Endothelial cell of umbilical vein (primary cell): ENCODE measurements at regions not wholly inside any gene's neighbourhood (a gene's known extent, or its start where the extent isn't known, plus 50 kb on each side); places are given as distances from the start of the nearest gene placed in this dataset.

Experiments
- BruUV-seq: library from RNA; stranded (reverse); fragments of 400-500 nt; replicated peaks from 2 replicates; lab custom pipeline; 2021; lab: Mats Ljungman, UMichigan
- CTCF ChIA-PET: fragments of 300-600, 350-600 bp; sonication (Branson Sonifier 250); formaldehyde crosslinking; loops from one replicate; lab custom pipeline; 2021; ENCODE audit warnings: antibody characterized with exemption, inconsistent platforms; lab: Charles Lee
- POLR2A ChIA-PET: fragments of 300-600, 350-600 bp; sonication (Branson Sonifier 250); formaldehyde crosslinking; loops from one replicate; lab custom pipeline; 2021; ENCODE audit warnings: antibody characterized with exemption, inconsistent platforms; lab: Charles Lee
- DNase-seq: peaks from one replicate; pipeline ENCODE4 v3.0.0-alpha.2; 2011; ENCODE audit warnings: low read depth, low spot score
- FAIRE-seq: peaks from 2 replicates; lab custom pipeline; 2011; peaks lifted over from hg19 to GRCh38; lab: Jason Lieb, UNC
- H2AFZ ChIP-seq: 2 replicates; pipeline ENCODE4 v1.6.0; 2012; ENCODE audit warnings: low read depth, low read length, control low read depth, inconsistent platforms
- H3K27ac ChIP-seq: 2 replicates; pipeline ENCODE4 v1.5.1; 2011; ENCODE audit warnings: low read depth, mild to moderate bottlenecking, control low read depth, low read length, moderate library complexity; ENCODE audit not compliant: insufficient read depth
- H3K27me3 ChIP-seq, 2 experiments: 2 replicates each; pipeline versions ENCODE4 v1.6.0 to v1.6.1; 2011; ENCODE audit warnings: low read length in 2 of 2, mixed read lengths in 1 of 2; ENCODE audit not compliant: control insufficient read depth in 2 of 2, insufficient read depth in 2 of 2
- H3K36me3 ChIP-seq, 2 experiments: 2 replicates in 1 of 2; 3 replicates in 1 of 2; pipeline ENCODE4 v1.5.1; 2011; ENCODE audit warnings: low read length in 2 of 2, mild to moderate bottlenecking in 1 of 2, moderate library complexity in 1 of 2; ENCODE audit not compliant: control insufficient read depth in 2 of 2, insufficient read depth in 2 of 2; ENCODE audit errors: extremely low read depth in 1 of 2
- H3K4me1 ChIP-seq: 3 replicates; pipeline ENCODE4 v1.5.1; 2011; ENCODE audit warnings: mild to moderate bottlenecking, low read length; ENCODE audit not compliant: control insufficient read depth, insufficient read depth; ENCODE audit errors: extremely low read depth
- H3K4me2 ChIP-seq: 2 replicates; pipeline ENCODE4 v1.6.1; 2011; ENCODE audit warnings: low read length, control low read depth, mixed read lengths; ENCODE audit not compliant: insufficient read depth
- H3K4me3 ChIP-seq, 3 experiments: fragments of 200-600 bp in 1 of 3; sonication (generic), shearing (Covaris generic) in 1 of 3; replicated peaks in 1 of 3; 2 replicates each; pipeline ENCODE4 v1.5.1; 2011 to 2016; ENCODE audit warnings: control low read depth in 3 of 3, low read length in 3 of 3, mild to moderate bottlenecking in 2 of 3, inconsistent platforms in 1 of 3, low read depth in 1 of 3, moderate library complexity in 1 of 3; ENCODE audit not compliant: insufficient read depth in 1 of 3
- H3K79me2 ChIP-seq: 2 replicates; pipeline ENCODE4 v1.6.0; 2012; ENCODE audit warnings: low read length, inconsistent platforms; ENCODE audit not compliant: control insufficient read depth, insufficient read depth
- H3K9ac ChIP-seq: replicated peaks from 2 replicates; pipeline ENCODE3; 2011; ENCODE audit warnings: low read length, control low read depth; ENCODE audit not compliant: insufficient read depth; ENCODE audit errors: extremely low read depth
- H3K9me1 ChIP-seq: replicated peaks from 3 replicates; pipeline ENCODE4 v1.6.0; 2011; ENCODE audit warnings: mild to moderate bottlenecking, low read length; ENCODE audit not compliant: control insufficient read depth, insufficient read depth; ENCODE audit errors: extremely low read depth
- H3K9me3 ChIP-seq: replicated peaks from 2 replicates; pipeline ENCODE4 v1.5.1; 2012; ENCODE audit warnings: low read length, inconsistent platforms; ENCODE audit not compliant: control insufficient read depth, insufficient read depth
- H4K20me1 ChIP-seq: replicated peaks from 2 replicates; pipeline ENCODE3; 2011; ENCODE audit warnings: mild to moderate bottlenecking, low read length; ENCODE audit not compliant: control insufficient read depth, insufficient read depth; ENCODE audit errors: extremely low read depth
- EZH2 ChIP-seq: IDR thresholded peaks from 2 replicates; pipeline ENCODE4 v1.6.1; 2012; ENCODE audit warnings: borderline replicate concordance, low read depth, mild to moderate bottlenecking, moderate library complexity, low read length, inconsistent platforms; ENCODE audit not compliant: severe bottlenecking
- FOS ChIP-seq: IDR thresholded peaks from 2 replicates; pipeline ENCODE4 v1.6.1; 2011; ENCODE audit warnings: mild to moderate bottlenecking, low read length, moderate library complexity, borderline replicate concordance; ENCODE audit not compliant: insufficient read depth
- GATA2 ChIP-seq: IDR thresholded peaks from 2 replicates; pipeline ENCODE4 v1.7.0; 2011; ENCODE audit warnings: low read depth, mild to moderate bottlenecking, moderate library complexity, mixed read lengths, low read length; ENCODE audit not compliant: insufficient read length, insufficient read depth
- JUN ChIP-seq: IDR thresholded peaks from 2 replicates; pipeline ENCODE4 v1.6.1; 2011; ENCODE audit warnings: borderline replicate concordance, low read depth; ENCODE audit not compliant: insufficient read length, insufficient read depth
- MYC ChIP-seq: IDR thresholded peaks from one replicate; pipeline ENCODE4 v1.6.1; 2011; ENCODE audit warnings: mild to moderate bottlenecking, low read depth, low read length
- POLR2A ChIP-seq: IDR thresholded peaks from 2 replicates; pipeline ENCODE4 v1.6.1; 2012; ENCODE audit warnings: low read depth, mild to moderate bottlenecking, control low read depth, low read length
- POLR2AphosphoS5 ChIP-seq: IDR thresholded peaks from 2 replicates; pipeline ENCODE4 v1.6.1; 2012; ENCODE audit warnings: low read depth, mild to moderate bottlenecking, control low read depth, low read length, moderate library complexity; ENCODE audit not compliant: insufficient read depth
- dilution Hi-C: fragments of 300-500 bp; cut with MboI; formaldehyde crosslinking; loops from one replicate; pipeline ENCODE4 v1.15.0; 2019; ENCODE audit warnings: low sequenced_read_pairs; ENCODE audit not compliant: extremely low pct_ligation_motif_present
- intact Hi-C: fragments of 100-400 bp; cut with micrococcal nuclease; formaldehyde crosslinking; loops from one replicate; pipeline ENCODE4 v1.10.0; 2022
- TF ChIP-seq, protein P1 (sequence below), 2 donors: IDR thresholded peaks; 1 replicate in 1 of 2; 2 replicates in 1 of 2; pipeline ENCODE4 v1.5.1; 2011; ENCODE audit warnings: low read length in 2 of 2, mild to moderate bottlenecking in 2 of 2, moderate library complexity in 2 of 2, control low read depth in 1 of 2, inconsistent platforms in 1 of 2, low read depth in 1 of 2; ENCODE audit not compliant: insufficient read depth in 1 of 2; ENCODE audit errors: extremely low read depth in 1 of 2

DNA sequence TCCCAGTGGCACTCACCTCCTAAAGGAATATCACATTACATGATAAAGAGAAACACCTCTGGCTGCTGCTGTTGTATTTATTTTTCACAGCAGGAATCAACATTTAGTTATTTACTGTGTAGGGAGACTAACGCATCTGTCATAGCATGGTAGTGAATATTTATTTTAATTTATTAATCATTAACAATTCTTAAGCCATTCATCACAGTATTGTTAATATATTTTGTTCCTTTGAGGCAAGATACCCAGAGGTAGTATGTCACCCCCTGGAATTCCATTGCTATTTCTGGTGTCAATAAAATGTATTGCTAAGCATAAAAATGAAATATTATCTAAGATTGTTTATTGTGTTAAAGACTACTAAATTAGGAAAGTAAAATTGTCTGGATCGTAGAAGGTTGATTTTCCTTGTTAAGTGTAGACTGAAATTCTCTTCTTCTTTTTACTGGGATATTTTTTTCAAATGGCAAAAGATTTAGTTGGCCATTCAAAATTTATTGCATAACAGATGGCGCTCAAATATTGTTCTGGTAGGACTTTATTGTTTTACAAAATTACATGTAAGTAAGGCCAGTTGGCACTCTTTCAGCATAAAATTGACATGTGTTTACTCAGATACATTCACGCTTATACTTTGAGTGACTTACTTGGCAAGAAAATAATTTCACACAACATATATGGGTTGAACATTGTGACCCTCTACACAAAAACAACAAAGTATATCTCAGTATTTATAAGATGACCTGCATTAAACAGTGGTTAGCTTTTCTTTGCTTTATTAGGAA, 1358.7 kb upstream of the SORCS1 start:
- Histone ChIP-seq H3K4me1 (no peaks in the 10 kb centered on the region), H3K36me3 (no peaks in the 10 kb centered on the region), H3K9me3 (no peaks in the 10 kb centered on the region), H3K9me1 (no peaks in the 10 kb centered on the region), H3K9ac (no peak overlapping the region), H3K4me2 (no peak overlapping the region), H3K79me2 (no peaks in the 10 kb centered on the region), H4K20me1 (no peaks in the 10 kb centered on the region), H3K27ac (no peak overlapping the region), H3K4me3 (no peak overlapping the region), H2AFZ (no peak overlapping the region), H3K27me3 (no peaks in the 10 kb centered on the region)
- dilution Hi-C loops (no loop called here), intact Hi-C loops (no loop called here)
- TF ChIP-seq FOS: no peak
- FAIRE-seq: no peak
- DNase-seq: no peak
- BruUV-seq: no TSS peak
- ChIA-PET POLR2A (no interaction called here), CTCF (no interaction called here)

GRCh38 chr10:108521827-108522492, 1357.5 kb upstream of the SORCS1 start:
- DNase-seq (no peak), FAIRE-seq (no peak)
- H3K4me2 ChIP-seq: no peak overlapping the region
- no peaks in the 10 kb centered on the region for H3K36me3 ChIP-seq
- no peaks in the 10 kb centered on the region for H3K9me1 ChIP-seq
- ChIA-PET POLR2A (no interaction called here), CTCF (no interaction called here)
- no peak overlapping the region for H3K9ac ChIP-seq
- no peaks in the 10 kb centered on the region for H3K9me3 ChIP-seq
- no peaks in the 10 kb centered on the region for H4K20me1 ChIP-seq
- TF ChIP-seq POLR2A (no peak), GATA2 (no peak), MYC (no peak), EZH2 (no peak), POLR2AphosphoS5 (no peak), JUN (no peak)
- TF ChIP-seq, protein P1, sequence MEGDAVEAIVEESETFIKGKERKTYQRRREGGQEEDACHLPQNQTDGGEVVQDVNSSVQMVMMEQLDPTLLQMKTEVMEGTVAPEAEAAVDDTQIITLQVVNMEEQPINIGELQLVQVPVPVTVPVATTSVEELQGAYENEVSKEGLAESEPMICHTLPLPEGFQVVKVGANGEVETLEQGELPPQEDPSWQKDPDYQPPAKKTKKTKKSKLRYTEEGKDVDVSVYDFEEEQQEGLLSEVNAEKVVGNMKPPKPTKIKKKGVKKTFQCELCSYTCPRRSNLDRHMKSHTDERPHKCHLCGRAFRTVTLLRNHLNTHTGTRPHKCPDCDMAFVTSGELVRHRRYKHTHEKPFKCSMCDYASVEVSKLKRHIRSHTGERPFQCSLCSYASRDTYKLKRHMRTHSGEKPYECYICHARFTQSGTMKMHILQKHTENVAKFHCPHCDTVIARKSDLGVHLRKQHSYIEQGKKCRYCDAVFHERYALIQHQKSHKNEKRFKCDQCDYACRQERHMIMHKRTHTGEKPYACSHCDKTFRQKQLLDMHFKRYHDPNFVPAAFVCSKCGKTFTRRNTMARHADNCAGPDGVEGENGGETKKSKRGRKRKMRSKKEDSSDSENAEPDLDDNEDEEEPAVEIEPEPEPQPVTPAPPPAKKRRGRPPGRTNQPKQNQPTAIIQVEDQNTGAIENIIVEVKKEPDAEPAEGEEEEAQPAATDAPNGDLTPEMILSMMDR (IDR thresholded peaks at IDR 0.05; ENCODE audit: extremely low read depth in 1 of 2, insufficient read depth in 1 of 2, low read depth in 1 of 2, low read length in 2 of 2): no peak
- intact Hi-C loops: no loop called here
- dilution Hi-C loops: no loop called here
- no peak overlapping the region for H3K27ac ChIP-seq
- no peak overlapping the region for H2AFZ ChIP-seq
- no peaks in the 10 kb centered on the region for H3K4me1 ChIP-seq
- no peak overlapping the region for H3K4me3 ChIP-seq
- H3K27me3 ChIP-seq: no peaks in the 10 kb centered on the region
- no peaks in the 10 kb centered on the region for H3K79me2 ChIP-seq
- BruUV-seq: no TSS peak
